Keratinocyte (primary cell): ENCODE measurements at regions not wholly inside any gene's neighbourhood (a gene's known extent, or its start where the extent isn't known, plus 50 kb on each side); places are given as distances from the start of the nearest gene placed in this dataset.

Experiments used
- EZH2 ChIP-seq: IDR thresholded peaks from one replicate; pipeline ENCODE4 v1.6.1; 2012; ENCODE audit warnings: inconsistent platforms, mild to moderate bottlenecking, low read length, moderate library complexity
- TF ChIP-seq, protein P1 (sequence below), 3 experiments: IDR thresholded peaks in 1 of 3; conservative IDR thresholded peaks in 1 of 3; optimal IDR thresholded peaks in 1 of 3; 2 replicates in 2 of 3; 3 replicates in 1 of 3; pipeline versions ENCODE3 to v1.5.1; 2011; ENCODE audit warnings: low read length in 3 of 3, mild to moderate bottlenecking in 3 of 3, moderate library complexity in 2 of 3, control low read depth in 1 of 3, inconsistent platforms in 1 of 3; ENCODE audit not compliant: insufficient read depth in 2 of 3; ENCODE audit errors: extremely low read depth in 1 of 3

- TF ChIP-seq, protein P1, sequence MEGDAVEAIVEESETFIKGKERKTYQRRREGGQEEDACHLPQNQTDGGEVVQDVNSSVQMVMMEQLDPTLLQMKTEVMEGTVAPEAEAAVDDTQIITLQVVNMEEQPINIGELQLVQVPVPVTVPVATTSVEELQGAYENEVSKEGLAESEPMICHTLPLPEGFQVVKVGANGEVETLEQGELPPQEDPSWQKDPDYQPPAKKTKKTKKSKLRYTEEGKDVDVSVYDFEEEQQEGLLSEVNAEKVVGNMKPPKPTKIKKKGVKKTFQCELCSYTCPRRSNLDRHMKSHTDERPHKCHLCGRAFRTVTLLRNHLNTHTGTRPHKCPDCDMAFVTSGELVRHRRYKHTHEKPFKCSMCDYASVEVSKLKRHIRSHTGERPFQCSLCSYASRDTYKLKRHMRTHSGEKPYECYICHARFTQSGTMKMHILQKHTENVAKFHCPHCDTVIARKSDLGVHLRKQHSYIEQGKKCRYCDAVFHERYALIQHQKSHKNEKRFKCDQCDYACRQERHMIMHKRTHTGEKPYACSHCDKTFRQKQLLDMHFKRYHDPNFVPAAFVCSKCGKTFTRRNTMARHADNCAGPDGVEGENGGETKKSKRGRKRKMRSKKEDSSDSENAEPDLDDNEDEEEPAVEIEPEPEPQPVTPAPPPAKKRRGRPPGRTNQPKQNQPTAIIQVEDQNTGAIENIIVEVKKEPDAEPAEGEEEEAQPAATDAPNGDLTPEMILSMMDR (optimal IDR thresholded peaks at IDR 0.05 in 1 of 3, IDR thresholded peaks at IDR 0.05 in 1 of 3, conservative IDR thresholded peaks at IDR 0.05 in 1 of 3; ENCODE audit: extremely low read depth in 1 of 3, insufficient read depth in 2 of 3, low read length in 3 of 3): no peak
- TF ChIP-seq EZH2: no peak
Observed at GRCh38 chr7:67955061-67955460, 958.4 kb downstream of the TYW1 start.
